Stimulated activated CD8-positive, alpha-beta memory T cell treated with anti-CD3 and anti-CD28 coated beads, Interleukin-12 subunit alpha, Interleukin-12 subunit beta, amount 100 ng/mL, for 24 hours (primary cell): ENCODE measurements at regions not wholly inside any gene's neighbourhood (a gene's known extent, or its start where the extent isn't known, plus 50 kb on each side); places are given as distances from the start of the nearest gene placed in this dataset.
"Not testable (repeated sequence)": the region's sequence is repeated elsewhere in the genome, so short reads cannot be mapped to it uniquely, and the experiment has no call there.

Experiments
- DNase-seq: peaks from one replicate; pipeline ENCODE4 v3.0.0-alpha.2; 2020; ENCODE audit errors: extremely low read depth

DNA sequence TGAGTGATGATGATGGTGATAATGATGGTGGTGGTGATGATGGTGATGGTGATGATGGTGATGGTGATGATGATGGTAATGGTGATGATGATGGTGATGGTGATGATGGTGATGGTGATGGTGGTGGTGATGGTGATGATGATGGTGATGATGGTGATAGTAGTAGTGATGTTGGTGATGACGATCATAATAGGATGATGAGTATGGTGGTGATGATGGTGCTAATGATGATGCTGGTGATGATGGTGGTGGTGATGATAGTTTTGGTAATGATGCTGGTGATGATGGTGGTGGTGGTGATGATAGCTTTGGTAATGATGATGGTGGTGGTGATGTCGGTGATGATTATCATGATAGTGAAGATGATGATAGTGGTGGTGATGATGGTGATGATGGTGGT is 171.5 kb upstream of the SFSWAP start:
- DNase-seq = no peak

DNA sequence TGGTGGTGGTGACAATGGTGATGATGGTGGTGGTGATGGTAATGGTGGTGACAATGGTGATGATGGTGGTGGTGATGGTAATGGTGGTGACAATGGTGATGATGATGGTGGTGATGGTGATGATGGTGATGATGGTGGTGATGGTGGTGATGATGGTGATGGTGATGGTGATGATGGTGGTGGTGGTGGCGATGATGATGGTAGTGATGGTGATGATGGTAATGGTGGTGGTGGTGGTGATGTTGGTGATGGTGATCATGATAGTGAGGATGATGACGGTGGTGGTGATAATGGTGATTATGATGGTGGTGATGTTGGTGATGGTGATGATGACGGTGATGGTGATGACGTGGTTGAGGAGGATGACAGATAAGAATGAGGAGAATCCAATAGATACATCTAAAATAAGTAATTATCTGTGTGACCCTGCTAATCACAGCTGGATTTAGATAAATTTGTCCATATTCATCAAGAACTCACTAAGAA is 170.7 kb upstream of the SFSWAP start:
- no peak for DNase-seq

DNA sequence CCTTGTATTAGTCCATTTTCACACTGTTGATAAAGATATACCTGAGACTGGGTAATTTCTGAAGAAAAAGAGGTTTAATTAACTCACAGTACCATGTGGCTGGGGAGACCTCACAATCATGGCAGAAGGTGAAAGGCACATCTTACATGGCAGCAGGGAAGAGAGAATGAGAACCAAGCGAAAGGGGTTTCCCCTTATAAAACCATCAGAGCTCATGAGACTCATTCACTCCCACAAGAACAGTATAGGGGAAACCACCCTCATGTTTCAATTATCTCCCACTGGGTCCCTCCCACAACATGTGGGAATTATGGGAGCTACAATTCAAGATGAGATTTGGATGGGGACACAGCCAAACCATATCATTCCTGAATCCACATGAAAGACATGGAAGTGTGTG is 169.4 kb upstream of the SFSWAP start:
- DNase-seq = not testable (repeated sequence)

DNA sequence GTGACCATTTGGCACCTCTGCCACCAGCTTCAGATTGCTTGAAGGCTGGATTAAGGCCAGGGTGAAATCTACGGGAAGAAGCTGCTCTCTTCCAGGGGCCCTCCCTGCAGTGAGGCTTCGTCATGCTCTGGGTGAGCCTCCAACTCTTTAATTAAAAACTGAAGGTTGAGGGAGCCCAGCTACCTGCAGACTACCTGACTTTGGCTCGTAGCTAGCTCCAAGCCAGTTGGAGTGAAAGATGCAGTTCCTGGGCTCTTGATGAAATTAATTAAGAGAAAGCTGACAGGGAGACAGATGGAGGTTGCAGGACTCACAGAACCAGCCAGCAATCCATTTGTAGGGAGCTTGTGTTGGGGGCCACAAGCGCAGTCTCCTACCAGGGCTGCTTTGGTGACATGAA is 168.5 kb upstream of the SFSWAP start:
- DNase-seq = no peak

DNA sequence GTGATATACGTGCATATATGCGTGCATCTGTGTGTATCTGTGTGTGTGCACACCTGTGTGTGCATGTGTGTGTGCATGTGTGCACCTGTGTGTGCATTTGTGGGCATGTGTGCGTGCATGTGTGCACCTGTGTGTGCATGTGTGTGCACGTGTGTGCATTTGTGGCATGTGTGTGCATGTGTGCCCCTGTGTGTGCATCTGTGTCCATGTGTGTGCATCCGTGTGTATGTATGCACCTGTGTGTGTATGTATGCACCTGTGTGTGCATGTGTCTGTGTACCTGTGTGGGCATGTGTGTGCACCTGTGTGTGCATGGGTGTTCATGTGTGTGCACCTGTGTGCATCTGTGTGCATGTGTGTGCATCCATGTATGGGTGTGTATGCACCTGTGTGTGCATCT is 167.8 kb upstream of the SFSWAP start:
- no peak for DNase-seq

DNA sequence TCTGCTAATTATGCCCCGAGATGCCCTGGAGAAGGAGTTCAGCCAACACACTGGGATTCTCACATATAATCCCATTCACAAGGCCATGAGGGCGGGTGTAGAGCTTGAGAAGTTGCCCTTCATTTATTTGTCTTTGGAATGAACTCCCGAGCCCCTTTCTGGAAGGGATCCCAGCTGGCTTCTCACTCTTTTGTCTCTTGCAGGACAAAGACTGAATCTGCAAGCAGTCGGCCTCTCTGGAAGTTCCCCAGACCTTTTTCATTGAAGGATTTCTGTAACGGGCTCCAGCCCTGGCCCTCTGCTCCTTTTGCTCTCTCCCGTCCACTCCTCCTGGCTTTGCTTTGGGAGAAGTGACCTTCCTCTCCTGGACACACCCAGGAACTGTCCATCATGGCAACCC is 163.3 kb upstream of the SFSWAP start:
- no peak for DNase-seq

DNA sequence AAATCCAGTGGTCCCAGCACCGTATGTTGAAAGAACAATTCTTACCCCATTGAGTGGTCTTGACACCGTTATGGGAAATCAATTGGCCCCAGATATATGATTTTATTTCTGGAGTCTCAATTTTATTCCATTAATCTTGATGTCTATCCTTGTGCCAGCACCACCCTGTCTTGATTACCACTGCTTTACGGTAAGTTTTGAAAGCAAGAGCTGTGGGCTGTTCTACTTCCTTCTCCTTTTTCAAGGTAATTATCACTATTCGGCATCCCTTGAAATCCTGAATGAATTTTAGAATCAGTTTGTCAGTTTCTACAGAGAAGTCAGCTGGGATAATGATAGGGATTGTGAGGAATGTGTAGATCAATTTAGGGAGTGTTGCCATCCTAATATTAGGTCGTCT is 160.8 kb upstream of the SFSWAP start:
- no peak for DNase-seq

DNA sequence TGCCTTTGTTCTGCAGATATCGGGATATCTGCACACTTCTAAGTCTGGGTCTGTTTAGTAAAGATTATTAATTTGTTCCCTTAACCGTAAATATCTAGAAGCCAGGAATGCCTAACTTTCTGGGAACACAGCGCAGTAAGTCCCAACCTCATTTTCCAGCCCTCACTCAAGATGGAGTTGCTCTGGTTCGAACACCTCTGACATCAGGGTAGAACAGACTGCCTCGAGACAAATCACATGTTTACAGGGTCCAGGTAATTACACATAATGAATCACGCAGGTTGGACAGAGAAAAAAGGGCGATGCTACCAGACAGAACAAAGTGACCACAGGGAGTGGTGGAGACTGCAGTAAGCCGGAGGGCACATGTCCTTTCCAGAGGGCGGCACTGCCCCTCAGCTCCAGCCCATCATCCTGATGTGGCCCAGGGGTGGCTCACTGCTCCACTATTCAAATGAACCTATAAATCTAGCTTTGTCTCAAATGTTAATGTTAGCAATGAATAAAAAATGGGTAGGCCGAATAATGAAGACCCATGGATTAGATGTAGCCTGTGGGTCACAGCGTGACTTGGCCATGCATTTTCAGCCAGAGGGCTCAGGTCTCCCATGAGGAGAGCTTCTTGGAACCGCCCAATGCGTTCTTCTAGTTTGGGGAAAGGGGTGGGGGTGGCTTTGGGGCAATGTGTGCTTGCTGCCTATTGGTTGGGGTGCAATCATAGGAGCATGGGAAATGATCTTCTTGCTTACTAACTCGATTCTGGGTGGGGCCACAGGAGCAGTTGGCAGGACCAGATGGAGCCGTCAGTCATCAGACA is 159.0 kb upstream of the SFSWAP start:
- DNase-seq = no peak

DNA sequence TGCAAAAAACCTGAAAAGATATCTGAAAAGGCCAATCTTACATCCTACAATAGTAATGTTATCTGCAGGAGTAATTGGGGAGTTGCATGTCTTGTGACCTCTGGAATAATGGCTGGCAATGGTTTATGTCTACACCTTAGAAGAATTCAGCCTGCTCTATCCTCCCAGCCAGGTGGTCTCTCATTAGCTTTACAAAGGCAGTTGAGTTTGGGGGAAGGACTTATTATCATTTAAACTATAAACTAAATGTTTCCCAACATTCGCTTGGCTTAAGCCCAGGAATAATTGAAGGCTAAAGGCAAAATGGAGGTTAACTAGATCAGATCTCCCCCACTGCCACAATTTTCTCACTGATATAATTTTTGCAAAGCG is 158.4 kb upstream of the SFSWAP start:
- no peak for DNase-seq

DNA sequence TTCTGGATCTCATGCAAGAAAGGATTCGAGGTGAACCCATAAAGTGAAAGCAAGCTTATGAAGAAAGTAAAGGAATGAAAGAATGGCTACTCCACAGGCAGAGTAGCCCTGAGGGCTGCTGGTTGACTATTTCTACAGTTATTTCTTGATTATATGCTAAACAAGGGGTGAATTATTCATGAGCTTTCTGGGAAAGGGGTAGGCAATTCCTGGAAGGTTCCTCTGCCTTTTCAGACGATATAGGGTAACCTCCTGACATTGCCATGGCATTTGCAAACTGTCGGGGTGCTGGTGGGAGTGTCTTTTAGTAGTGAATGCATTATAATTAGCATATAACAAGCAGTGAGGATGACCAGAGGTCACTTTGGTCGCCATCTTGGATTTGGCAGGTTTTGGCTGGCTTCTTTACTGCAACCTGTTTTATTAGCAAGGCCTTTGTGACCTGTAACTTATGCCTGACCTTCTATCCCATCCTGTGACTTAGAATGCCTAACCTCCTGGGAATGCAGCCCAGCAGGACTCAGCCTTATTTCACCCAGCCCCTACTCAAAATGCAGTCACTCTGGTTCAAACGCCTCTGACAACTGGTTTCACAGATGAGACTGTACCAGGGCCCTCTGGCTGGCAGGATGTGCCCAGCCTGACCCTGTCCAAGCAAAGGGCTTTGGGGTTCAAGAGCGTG is 157.7 kb upstream of the SFSWAP start:
- DNase-seq = no peak

DNA sequence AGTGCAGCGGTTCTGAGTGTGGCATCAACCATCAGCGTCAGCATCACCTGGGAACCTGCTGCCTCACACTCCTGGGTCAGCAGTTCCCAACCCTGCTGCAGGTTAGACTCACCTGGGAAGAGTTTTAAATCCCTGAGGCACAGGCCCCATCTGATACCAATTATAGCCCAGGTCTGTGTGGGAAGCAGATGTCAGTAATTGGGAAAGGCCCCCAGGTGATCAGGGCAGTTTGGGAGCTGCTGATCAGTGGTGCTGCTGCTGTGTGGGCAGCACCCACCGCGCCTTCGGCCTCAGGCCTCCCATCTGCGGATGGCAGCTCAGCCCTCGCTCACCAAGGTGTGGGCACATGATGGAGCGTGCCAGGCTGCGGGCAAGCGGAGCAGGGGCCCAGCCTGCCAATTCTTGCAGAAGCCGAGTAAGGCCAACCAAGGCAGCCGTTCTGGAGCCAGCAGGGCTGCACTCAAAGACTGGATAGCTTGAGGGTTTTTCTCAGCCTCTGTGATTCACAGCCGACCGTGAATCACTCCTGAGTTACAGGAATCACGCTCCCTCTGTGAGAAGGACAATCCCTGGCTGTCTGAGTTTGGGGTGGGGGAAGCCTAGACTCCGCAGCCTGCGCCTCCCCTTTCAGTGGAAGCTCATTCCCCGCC is 155.6 kb upstream of the SFSWAP start:
- DNase-seq = no peak

DNA sequence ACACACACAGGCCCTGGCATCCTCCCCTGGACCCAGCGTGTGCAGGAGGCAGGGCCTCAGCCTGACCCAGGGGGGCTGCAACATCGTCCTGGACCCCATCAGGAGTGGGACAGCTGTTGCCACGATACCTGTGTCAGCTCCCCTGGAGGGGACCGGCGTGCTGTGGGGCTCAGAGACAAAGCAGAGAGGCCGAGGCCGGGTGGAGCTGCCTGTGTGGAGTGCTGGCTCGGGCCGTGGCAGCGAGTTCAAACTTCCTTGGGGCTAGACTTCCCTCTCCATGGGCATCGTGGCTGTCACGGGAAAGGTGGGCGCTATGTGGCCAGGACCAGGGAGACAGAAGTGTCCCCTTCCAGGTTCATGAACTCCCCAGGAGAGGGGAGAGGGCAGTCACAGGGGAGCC is 155.0 kb upstream of the SFSWAP start:
- no peak for DNase-seq

DNA sequence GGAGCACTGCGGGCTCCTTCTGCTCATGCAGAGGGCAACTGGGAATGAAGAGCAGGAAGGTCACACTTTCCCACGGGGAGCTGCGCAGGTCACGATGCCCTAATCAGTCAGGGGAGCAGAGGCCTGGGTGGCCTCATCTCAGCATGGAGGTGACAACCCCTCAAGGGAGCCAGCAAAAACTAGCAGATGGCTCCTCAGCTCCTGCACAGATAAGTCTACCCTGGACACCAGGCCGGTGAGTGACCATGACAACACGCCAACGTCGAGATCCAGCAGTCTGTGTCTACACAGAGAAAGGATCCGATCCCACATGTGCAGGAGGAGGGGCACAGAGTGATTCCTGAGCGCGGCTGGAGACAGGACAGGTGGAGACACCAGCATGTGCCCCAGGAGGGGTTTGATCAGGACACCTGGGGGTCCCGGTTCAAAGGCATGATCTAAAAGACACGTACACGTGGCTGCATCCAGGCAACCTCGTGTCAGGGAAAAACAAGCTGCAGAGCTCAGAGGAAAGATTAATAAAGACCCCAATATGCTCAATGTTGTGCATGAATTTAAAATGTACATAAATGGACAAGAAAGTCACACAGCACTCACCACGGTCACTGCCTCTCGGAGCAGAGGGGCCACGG is 153.7 kb upstream of the SFSWAP start:
- no peak for DNase-seq

DNA sequence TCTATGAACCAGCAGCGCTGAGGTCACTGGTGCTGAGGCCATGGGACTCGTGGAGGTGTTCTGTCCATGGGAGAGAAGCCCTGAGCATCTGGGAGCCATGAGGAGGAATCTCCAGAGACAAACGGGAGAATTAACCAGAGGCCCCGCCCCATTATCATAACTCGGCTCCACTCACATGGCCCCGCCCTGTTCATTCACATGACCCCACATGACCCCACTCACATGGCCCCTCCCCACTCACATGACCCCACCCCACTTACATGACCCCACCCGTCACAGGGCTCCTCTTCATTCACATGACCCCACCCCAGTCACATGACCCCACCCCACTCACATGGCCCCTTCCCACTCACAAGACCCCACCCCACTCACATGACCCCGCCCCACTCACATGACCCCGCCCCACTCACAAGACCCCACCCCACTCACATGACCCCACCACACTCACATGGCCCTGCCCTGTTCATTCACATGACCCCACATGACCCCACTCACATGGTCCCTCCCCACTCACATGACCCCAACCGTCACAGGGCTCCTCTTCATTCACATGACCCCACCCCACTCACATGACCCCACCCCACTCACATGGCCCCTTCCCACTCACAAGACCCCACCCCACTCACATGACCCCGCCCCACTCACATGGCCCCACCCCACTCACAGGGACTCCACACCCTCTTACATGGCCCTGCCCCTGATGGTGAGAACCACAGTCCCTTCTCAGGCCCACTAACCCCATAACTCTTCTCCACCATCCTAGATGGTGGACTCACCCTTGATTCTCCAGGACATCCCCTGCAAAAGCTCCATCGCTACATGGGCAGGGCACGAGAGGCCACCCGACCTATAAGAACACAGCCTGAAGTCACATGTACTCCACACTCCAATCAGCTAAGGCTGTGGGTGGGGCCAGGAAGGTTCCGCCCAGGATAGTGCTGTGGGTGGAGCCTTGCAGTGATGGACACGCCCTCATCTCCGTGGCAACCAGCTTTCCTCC is 151.1 kb upstream of the SFSWAP start:
- DNase-seq = no peak

DNA sequence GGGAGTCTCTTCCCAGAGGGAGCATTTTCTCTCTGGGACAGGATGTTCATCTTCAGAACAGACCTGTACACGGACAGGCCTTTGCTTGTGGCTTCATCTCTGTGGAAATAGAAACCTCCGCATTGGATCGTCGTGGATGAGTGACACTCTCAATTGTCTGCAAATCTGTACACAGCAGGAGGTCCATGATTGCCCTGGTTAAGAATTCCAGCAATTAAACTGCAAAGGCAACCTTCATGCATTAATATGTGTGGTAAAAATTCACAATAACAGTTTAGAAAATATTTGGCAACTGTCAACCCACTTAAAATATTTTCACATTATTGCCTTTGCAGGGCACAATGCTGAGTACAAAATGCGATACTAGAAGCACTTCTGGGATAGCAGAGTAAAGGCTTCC is 149.8 kb upstream of the SFSWAP start:
- no peak for DNase-seq

DNA sequence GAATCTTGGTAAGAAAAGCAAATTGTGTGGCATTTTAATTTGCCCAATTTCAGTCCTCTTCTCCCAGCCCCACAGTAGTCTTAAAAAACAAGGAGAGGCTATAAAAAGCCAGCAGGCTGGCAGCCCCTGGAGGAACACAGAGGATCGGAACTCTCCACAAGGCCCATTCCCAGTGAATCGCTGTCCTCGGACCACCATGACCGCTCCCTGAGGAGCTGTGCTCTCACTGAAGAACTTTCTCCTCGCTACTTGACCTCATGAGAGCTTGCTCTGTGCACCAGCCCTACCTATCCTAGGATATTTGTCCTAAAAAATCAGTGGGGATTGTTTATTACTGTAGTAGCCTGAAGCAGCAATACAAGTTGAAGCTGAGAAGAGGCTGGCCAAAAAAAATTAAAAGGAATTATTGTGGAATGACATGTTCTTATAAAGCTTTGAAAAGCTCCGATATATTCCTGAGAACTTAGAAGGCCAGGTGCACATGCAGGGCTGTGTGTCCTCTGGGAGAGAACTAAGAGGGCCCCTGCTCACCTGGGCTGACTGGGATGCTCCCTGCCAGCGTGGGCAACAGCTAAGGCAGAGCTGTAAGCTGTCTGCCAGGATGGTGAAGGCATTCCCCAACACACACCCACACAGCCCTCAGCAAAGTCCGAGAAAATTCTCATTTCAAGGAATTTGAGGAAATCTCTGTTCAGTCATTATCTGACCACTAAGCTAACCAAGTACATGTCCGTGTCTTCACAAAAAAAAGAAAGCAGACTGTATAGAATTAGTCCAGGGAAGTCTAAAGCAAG is 148.8 kb upstream of the SFSWAP start:
- DNase-seq = no peak

DNA sequence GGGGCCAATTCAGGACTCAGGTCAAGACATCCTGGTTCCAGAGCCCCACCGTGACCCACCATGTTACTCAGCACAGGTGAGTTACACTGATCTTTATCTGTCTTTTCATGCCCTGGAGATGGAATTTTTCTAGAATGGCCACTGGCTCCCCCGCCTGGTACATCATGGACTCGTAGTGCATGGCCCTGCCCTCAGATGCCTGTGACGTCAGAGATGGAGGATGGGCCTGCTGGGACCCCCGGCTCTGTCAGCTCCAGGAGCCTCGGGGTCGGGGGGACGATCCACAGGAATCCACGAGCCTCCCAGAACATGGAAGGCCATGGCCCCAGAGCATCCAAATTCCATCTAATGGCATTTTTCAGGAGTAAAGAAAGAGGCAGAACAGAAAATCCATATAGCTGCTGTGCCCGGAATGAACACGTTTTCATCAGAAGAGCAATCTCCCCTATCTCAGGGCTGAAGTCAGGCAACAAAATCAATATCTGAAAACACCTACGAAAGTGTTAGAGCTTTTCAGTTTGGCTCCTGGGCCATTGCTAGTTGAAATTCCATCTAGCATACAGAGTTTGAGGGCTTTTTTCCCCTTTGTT is 146.7 kb upstream of the SFSWAP start:
- not testable (repeated sequence) for DNase-seq

DNA sequence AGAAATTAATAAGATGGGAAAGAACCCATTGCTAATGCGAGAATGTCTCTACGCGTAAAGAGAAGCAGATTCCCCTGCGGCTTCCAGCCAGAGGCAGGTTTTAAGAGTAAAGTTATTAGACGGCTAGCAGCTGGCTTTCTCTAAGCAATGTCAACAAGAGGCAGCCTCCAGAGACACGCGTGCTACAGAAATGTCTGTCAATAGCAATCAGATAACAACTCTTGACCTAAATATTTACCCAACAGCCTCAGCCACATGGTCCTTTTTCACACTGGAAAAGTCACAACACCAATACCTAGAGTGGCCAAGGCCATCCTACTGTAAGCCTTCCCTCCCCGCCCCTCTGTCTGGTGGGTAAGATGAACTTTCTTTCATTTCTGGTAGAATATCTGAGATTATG is 146.0 kb upstream of the SFSWAP start:
- no peak for DNase-seq

DNA sequence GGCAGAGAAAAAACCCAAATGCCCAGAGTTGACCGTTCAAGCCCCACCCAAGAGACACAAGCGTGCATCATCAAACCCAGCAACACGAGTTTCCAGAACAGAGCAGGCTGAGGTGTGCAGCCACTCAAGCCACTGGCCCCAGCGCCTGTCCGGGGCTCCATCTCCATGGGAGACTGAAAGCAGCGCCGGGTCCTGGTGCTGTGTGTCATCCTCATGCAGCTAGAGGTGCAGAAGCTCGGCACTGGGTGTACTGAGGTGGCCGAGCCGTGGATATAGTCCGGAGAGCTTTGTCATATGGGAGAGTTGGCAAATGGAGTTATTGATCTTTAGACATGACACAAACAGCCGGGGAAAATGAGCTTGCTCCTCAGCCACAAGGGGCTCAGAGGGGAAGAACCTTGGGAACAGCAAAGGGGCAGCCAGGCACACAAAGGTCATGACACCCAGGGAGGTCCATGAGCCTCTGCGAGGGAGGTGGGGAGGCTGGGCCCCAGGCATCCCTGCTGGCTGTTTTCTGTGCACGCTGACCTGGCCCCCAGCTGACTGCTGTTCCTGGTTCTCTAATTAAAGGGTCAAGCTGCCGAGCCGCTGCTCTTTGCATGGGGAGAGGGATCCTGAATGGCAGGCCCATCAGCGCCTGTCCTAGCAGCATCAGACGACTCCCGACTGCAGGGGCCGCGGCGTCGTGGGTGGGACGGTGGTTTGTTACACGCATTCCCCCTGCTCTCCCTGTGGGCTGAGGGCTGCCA is 145.4 kb upstream of the SFSWAP start:
- no peak for DNase-seq
